HG03565 (cell line): ENCODE measurements at regions not wholly inside any gene's neighbourhood (a gene's known extent, or its start where the extent isn't known, plus 50 kb on each side); places are given as distances from the start of the nearest gene placed in this dataset.

Experiments
- ATAC-seq: cut with Tn5 transposase; IDR thresholded peaks from one replicate; pipeline ENCODE4 v1.9.1; 2021; ENCODE audit warnings: mild to moderate bottlenecking, moderate library complexity; ENCODE audit not compliant: unreplicated experiment

DNA sequence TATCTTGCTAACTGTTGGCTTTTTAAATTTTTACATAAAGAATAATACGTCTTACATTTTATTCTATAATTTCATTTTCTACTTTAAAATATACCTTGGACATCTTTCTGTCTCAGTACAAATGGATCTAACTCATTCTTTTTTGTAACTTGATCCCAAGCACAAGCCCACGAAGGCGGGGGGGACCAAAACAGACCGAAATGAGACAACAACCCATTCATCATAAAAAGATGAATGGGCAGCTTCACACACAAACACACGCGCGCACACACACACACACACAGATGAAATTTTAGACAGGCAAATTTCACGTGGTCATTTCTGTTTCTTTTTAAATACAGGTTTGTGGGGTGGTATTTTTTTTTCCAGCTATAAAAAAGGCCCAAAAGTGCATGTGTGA lies 271.3 kb upstream of the TOPAZ1 start:
- no peak for ATAC-seq

DNA sequence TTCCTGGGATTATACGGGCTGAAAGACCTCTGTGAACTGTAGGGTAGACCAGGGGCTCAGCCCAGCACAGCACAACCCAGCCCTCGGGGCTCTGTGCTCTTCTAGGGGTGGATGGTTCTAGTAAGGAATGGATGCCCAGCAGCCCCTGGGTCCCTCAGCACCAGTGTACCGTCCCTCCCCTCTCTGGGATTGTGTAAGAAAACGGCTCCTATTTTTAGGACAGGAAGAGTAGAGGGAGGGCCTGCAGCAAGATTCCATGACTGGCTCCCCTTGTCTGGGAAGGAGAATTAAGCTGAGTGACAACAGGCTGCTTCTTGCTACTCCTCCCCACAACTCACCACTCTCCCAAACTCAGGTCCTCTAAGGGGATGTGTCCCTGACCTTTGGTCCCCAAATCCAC lies 270.8 kb upstream of the TOPAZ1 start:
- no peak for ATAC-seq

DNA sequence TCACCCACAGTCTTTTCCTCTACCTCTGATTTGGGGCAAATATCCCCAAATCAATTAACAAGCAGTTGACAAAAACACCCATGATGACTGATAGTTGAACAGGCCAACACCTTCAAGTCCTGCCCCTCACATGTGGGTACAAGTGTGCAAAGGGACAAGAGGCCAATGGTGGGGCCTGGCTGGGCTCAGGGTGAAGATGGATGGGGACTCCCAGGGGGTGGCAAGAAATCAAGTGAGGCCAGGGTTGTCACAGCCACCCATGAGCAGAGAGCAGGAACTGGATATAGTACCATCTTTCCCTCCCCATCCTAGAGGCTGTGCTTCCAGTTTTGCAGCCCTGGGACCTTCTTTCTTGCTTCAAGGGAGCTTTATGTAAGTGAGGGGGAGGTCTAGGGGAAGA lies 270.2 kb upstream of the TOPAZ1 start:
- no peak for ATAC-seq

DNA sequence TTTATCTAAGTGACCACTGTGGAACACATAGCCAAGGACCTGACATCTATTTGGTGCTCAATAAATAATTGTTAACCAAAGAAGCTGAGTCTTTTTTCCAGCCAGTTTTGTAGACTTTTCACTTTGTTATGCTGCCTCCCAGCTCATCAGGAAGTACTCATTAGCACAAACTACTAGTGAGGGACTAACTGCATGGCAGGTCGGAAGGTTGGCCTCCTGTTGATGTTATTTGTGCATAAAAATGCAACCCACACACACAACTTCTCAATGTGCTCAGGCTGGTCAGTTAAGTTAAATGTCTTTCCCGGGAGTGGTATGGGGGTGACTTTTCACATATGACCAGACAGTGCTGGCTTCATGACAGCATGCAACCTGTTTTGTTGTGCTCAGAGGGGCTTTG lies 263.0 kb upstream of the TOPAZ1 start:
- ATAC-seq = no peak

DNA sequence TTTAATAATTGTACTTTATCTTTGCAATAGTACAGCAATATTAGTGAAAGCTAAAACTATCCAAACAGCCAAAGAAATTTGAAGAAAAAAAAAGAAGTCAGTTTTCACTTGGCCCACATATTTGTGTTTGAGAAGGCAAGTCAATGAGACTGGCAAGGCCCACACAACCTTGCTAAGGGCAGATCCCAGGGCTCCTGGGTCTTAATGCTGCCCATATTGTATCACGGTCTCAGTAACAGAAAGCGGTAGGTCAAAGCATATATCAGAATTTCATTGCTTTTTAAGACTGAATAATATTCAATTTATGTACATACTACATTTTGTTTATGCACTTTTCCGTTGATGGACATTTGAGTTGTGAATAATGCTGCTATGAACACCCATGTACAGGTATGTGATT lies 262.0 kb upstream of the TOPAZ1 start:
- ATAC-seq = no peak

DNA sequence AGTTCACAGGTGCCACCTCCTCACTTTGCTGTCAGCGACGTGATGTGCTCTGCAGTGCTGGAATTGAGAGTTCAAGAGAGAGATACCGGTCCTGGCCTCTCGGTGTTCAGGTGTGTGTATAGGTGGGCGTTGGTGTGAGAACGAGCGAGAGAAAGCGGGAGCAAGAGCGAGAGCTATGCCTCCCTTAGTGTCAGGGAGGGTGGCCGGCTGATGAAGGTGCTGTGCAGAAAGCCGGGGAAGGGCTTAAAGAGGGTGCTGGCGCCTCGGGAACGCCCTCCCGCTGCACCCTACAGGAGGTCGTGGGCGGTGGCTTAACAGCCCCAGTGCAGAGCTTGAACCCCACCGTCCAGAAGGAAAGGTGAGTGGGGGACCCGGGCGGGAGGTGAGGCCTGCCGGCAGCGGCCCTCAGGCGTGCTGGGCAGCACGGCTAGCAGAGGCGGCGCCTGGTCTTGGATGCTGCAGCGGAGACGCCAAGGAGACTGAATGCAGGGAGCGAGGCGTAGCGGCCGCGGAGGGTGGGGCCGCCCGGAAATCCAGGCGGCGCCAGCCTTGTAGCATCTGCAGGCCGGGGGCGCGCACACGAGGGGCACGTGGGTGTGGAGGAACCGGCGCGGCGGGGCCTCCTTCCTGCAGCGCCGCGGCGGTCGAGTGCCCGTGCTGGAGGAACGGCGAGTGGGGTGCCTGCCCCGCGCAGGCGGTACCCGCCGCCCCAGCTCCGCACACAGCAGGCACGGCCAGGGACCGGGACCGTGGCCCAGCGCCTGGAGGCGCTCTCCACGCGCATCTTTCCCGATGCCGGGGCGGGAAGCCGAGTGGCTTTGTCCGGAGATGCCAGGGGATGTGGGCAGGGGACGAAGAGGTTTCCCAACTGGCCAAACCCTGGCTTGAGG lies 246.8 kb upstream of the TOPAZ1 start:
- no peak for ATAC-seq

DNA sequence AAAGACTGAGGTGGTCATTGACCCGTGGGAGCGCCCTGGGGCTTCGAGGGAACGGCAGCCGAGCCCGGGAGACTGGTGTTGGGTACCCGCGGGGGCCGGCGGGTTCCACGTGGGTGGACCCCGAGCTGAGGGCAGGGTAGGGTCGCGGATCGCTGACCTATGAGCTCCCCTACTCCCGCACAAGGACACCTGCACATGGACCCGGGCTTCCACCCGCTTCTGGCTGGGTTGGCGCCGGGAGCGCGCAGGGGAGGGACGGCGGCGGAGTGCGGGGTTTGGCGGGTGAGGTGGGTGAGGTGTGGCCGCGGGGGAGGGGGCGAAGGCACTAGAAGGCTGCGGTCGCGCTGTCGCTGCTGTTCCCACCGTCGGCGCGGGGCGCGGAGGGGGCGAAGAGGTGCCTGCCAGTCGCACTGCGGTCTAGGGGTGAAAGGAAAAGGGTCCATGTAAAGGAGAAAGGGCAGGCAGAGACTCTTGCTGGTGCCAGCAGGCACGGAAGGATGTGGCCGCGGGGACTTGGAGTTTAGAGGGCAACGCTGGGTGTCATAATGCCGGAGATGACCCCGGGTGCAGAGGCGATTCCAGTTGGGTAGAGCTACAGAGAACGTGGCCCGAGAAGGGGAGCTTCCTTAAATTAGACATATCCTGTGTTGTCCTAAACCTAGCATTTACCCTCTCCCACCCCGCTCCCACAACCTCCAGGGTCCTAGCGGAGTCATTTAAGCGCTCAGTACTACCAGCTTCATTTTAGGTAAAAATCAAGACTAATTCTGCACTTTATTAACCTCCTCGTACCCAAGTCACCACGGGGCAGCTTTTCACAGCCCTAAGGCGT lies 245.9 kb upstream of the TOPAZ1 start:
- ATAC-seq = no peak

DNA sequence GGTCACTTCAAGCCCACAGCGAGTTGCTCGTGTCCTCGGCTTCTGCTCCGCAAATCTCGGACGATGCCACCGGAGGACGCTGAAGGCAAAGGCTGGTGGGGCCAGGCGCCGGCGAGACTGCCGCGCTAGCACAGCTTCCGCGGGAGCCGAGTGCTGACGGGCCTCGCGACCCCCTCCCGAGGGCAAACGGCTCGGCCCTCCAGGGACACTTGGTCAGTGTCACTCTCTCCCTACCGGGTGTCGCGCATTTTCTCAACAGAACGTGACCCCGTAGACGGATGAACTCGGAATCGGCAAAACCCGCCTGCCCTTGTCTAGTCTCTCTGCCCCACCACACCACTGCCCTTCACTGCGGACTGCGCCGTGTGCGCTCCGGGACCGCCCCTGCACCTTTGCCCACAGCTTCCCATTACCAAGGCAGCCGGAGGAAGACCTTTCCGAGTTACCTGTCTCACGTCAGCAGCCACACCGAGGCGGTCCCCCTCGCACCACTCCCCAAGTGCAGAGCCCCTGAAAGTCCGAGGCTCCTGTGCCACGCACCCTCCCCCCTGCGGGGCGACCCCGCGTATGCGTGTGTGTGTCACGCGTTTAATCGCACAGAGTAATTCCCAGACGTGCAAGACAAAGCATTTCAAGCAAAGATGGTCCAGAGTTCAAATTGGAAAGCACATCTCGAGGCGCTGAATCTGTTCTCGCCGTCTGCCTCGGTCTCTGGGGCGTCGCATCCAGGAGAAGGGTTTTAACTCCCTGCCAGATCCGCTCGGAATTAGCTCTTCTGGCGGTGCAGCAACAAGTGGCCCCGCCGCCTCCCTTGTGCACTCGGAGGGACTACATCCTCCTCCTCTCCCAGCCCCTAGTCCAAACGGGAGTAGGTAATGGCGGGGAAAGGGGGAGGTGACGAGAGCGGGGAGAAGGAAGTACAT lies 245.0 kb upstream of the TOPAZ1 start:
- no peak for ATAC-seq

DNA sequence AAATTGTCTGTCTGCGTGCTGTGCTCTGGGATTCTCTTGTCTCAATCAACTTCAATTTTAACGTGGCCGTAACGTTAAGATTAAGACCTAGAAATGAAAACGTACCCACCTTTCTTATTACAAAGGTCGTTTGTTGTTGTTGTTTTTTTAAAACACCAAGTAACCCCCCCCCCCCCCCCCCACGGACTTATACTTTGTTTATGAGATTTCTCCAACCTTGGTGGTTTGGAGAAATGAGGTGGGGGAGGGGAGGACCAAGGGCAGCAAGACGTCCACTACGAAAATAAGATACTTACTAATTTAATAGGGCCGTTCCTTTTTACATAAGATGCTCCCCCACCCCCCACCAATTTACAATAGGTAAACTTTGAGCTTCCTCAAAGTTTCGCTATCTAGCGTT lies 244.4 kb upstream of the TOPAZ1 start:
- ATAC-seq = no peak

DNA sequence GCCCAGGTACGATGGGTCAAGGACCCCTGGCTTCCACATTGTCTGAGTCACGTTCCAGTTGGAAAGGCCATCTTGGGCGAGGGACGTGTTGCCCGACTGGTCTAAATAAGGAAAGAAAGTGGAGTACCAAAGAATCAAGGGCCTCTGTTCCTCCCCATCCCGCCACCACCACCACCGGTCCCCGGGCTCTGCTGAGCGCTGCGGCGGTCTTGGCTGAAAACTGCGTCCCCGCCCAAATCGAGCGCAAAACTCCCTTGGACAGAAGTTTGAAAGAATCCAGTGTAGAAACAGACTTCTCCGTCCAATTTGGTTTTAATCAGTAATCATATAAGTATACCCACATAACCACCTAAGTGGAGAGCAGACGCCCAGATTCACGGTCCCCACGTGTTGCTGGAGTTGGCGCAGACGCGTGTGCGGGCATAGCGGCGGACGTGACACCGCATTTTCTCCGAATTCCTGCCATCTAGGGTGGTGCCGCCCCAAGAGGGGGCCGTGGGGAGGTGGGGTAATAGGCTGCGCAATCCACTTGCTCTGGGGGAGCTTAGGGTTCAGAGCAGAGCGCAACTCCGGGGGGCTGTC lies 243.8 kb upstream of the TOPAZ1 start:
- ATAC-seq = no peak

DNA sequence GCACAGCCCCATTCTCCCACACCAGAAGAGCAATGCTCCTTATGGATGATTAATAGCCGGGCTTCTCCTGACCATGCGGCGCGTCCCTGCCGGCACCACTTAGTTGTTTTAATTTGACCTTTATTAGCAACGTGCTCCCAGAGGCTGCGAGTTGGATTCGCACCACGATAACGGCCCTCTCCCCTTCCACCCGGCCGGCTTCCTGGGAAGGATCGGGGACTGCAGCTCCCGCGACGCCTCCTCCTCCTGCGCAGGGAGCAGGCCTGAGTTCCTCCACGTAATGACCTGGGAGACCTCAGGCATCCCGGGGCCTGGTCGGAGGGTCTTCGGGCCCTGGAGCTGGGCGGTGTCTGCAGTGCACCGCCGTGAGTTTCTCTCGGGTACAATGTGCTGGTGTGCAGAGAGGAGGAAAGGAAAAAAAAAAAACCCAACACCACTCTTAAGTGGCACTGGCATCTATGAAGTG lies 243.3 kb upstream of the TOPAZ1 start:
- no peak for ATAC-seq

DNA sequence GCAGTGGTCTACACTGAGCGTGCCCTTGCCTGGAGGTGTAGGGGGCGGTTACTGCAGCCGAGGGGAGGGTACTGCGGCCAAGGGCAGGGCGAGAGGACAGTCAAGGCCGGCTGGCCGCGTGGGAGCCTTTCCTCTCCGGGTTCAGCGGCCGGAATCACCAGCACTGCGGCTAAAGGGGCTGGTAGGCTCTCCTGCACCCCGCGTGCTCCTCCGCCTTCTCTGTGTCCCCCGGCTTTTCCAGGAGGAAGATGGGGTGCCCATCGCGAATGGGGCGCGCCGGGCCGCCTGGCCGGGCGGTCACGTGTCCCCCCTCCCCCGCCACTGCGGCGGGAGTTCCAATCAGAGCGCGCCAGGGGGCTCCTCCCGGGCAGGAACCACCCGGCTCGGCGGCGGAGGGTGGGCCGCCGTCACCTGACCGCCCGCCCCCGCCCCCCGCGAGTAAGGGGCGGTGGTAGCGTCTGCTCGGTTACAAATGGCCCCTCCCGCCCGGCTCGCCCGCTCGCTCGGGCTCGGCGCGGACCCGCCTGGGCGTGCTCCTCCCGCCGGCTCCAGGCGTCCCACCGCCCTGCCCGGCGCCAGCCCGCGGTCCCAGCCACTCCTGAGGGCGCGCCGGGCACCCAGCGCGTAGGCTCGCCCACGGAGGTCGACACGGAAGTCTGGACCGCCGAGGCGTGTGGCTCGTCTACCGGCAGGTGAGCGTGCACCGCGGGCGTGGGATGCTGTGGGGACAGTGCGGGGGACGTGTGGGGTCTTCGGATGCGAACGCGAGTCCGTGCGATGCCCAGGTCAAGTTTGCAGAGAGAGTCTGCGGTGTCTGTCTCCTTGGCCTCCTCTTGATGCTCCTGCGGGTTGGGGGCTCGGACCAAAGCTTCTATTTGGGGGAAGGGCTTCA lies 242.6 kb upstream of the TOPAZ1 start:
- ATAC-seq = peak; percentile 34

DNA sequence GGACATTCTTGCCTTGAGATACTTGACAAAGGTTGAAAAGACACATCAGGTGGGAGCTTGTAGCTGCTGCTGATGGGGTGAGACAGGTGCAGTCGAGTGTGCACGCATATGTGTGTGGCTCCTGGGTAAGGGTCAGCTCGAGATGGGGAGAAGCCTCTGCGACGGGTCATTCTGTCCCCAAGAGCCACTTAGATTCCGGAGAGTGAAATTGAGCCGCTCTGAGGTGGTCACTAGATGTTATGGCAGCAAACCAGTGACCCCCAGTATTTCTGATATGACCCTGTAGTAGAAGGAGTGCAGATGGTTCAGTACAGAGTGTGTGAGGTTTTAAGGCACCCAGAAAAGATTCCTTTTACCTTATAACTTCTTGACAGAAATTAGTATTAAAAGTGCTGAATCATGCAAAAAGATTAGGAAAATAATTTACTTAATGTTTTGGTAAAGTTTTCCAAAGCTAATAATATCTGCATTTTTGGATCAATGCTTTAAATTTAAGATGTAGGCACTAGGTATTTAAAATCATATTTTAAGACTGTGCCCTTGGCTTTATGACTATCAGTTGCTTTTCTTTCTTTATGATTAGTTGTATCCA lies 241.9 kb upstream of the TOPAZ1 start:
- no peak for ATAC-seq

DNA sequence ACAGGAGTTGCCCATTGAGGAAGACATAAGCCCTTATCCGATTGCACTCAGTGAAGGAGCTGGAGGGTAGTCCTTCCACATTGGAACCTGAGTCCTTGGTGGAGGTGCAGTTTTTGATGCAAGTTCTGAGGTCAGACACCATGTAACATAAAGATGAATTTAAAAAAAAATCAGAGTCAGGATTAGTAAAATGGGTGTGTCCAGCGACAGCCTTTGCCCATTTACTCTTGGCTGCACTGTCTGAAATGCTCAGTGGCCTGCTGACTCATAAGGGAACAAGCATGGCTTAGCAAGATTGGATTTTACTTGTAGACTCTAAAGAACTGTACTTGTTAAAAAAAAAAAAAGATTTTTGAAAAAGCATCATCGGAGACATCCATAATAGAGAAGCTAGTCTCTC lies 241.1 kb upstream of the TOPAZ1 start:
- no peak for ATAC-seq

DNA sequence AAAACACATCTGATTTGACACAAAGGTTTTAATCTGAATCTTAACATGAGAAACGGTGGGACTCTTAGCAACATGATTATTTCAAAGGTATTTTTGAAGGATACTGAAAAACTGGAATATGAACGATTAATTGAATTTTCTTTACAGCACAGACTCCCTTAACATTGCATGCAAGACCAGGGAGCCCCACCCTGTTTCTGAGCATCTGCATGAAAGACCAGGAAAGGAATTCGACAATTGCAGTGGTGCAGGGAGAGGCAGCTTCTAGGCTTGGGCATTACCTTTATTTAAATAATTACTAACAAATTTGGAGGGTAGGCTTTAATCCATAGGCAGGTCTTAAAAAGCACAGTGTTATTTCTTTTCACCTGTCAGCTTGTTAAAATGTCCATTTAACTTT lies 240.6 kb upstream of the TOPAZ1 start:
- no peak for ATAC-seq

DNA sequence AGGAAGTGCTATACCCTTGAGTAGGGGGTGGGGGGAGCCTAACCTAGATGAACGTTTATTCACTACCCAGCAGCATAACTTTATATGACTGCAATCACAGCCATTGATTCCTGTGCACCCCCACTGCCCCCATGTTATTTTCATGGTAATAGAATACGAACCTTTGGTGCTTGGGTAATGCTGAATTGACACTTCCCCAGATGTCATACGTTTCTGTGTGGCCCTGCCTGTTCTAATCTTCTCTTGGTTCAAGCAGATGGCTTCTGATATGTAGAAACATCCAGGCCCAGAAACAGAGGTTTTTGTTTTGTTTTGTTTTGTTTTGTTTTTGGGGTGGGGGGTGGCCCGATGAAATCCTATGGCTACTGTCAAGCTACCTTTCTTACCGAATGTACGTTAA lies 237.9 kb upstream of the TOPAZ1 start:
- ATAC-seq = no peak

DNA sequence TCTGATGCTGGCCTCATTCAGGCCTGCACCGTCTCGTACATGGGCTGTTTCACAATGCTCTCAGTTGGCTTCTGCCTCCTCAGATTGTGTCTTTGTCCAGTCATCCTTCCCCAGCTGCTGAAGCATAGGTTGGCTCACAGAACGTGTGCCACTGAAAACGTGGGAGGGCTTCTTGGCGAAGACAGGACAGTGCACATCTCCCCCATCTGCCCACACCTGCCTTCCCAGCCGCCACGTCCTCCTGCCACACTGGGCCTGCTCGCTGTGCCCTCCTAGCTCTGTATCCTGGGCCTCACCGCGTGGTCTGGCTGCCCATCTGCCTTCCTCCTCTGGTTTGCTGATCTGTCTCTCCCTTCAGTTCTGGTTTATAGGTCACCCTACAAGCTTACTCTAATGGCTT lies 230.0 kb upstream of the TOPAZ1 start:
- ATAC-seq = no peak

DNA sequence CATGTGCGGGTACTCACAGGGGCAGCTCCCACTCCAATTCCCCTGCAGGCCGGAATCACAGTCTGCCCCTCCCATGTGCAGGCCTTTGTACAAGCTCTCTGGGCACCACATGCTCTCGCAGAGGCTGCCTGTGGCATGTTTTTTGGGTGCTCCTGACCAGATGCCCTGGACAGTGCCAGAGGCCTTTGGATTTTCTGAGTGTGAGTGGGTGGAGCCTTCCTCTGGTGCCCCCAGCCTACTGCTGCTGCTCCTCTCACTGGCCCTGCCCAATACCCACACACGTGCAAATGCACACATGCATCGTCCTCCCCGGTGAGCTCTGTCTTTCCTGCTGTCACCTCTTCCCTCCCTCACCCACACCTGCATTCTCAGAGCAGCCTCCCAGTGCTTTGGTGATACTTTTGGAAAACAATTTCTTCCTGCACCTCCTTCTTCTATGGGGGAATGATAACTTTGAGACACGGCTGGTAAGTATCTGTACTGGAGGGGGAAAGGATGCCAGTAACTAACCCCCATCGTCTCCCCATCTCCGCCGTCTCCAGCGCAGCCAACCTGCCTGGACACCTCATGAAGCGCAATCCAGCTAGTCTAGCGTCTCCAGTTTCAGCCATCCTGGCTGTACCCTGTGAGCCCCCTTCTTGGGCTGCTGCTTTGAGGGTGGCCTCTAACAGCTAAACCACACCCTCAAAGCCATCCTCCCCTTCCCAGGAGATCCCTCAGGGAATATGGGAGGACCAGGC lies 229.4 kb upstream of the TOPAZ1 start:
- ATAC-seq = no peak

DNA sequence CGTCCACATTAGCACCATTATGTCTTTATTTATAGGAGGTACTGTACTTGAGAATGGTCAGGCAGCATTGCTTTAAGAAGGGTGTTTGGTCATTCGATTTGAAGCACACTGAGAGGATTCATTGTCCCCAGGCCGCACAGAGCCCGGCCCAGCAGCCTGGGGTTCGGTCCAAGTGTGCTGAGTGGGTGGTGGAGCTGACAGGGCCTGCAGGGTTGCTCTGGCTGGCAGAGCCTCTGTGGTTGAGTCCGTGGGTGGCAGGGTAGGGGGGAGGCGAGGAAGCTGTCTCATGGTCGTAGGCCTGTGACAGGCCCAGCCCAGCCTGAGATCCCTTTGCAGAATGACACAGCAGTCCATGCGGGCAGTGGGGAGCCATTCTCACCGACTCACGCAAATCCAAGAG lies 227.7 kb upstream of the TOPAZ1 start:
- no peak for ATAC-seq
